ENCODE measurements at regions not wholly inside any gene's neighbourhood (a gene's known extent, or its start where the extent isn't known, plus 50 kb on each side); places are given as distances from the start of the nearest gene placed in this dataset.

- 76 to 88% (median 83%) methylated on average over 7 of the region's 7 CpGs for WGBS, 4 donors
- DNase-seq: no peak
- no peaks in the 10 kb centered on the region for H3K36me3 ChIP-seq (replicated peaks in 1 of 2)
- no peaks in the 10 kb centered on the region for H3K9me3 ChIP-seq (replicated peaks in 1 of 3)
- H3K4me1 ChIP-seq (replicated peaks in 1 of 2): no peaks in the 10 kb centered on the region
- H3K27me3 ChIP-seq: no peaks in the 10 kb centered on the region
- no peak overlapping the region for H3K4me3 ChIP-seq
- TF ChIP-seq, protein P1, sequence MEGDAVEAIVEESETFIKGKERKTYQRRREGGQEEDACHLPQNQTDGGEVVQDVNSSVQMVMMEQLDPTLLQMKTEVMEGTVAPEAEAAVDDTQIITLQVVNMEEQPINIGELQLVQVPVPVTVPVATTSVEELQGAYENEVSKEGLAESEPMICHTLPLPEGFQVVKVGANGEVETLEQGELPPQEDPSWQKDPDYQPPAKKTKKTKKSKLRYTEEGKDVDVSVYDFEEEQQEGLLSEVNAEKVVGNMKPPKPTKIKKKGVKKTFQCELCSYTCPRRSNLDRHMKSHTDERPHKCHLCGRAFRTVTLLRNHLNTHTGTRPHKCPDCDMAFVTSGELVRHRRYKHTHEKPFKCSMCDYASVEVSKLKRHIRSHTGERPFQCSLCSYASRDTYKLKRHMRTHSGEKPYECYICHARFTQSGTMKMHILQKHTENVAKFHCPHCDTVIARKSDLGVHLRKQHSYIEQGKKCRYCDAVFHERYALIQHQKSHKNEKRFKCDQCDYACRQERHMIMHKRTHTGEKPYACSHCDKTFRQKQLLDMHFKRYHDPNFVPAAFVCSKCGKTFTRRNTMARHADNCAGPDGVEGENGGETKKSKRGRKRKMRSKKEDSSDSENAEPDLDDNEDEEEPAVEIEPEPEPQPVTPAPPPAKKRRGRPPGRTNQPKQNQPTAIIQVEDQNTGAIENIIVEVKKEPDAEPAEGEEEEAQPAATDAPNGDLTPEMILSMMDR (IDR thresholded peaks at IDR 0.05): no peak
- no peak for TF ChIP-seq POLR2A (IDR thresholded peaks at IDR 0.05)
- H3K27ac ChIP-seq: no peak overlapping the region
- intact Hi-C loops (cut with DNase I): no loop called here
Observed at GRCh38 chr3:154062513-154062912, 58.7 kb upstream of the ARHGEF26 start.

DNA sequence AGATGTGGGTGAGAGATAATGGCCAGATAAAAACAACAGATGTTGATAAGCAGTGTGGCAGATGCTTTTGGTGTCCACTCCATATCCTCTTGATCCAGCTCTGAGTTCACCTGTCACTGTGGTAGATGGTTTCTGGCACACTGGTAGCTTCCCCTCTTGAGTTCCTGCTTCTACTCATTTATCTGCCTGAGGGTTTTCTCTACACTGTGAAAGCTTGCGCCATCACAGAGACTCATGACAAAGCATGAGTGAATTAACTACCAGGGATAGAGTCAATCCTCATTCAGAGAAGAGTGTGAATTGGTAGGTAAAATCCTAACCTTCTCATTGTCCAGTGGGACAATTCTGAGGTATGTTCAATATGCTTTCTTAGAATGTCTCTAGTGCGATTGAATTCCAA lies 50.0 kb upstream of the ARHGEF26 start:
- no peaks in the 10 kb centered on the region for H3K9me3 ChIP-seq (replicated peaks in 1 of 3)
- TF ChIP-seq, protein P1 (IDR thresholded peaks at IDR 0.05): no peak
- no peak for TF ChIP-seq POLR2A (IDR thresholded peaks at IDR 0.05)
- H3K27ac ChIP-seq: no peak overlapping the region
- WGBS, 4 donors: 84 to 94% (median 90%) methylated on average over 2 of the region's 2 CpGs
- no peaks in the 10 kb centered on the region for H3K4me1 ChIP-seq (replicated peaks in 1 of 2)
- H3K36me3 ChIP-seq (replicated peaks in 1 of 2): no peaks in the 10 kb centered on the region
- intact Hi-C loops (cut with DNase I): no loop called here
- no peak overlapping the region for H3K4me3 ChIP-seq
- no peak for DNase-seq
- H3K27me3 ChIP-seq: no peaks in the 10 kb centered on the region

Small RNA genes lying in the stretch of these regions (small RNA-seq; reads per million reads assigned to genes)
- gene RF00019 (0 reads per million in 2 donors), gene RF00096 (0 reads per million in 2 donors), gene RNU6-901P (0 reads per million in 2 donors)

Data from adrenal gland (tissue), 9 donors.